H9 (cell line): ENCODE measurements at regions not wholly inside any gene's neighbourhood (a gene's known extent, or its start where the extent isn't known, plus 50 kb on each side); places are given as distances from the start of the nearest gene placed in this dataset.

Experiments
- DNase-seq: peaks from one replicate; pipeline ENCODE4 v3.0.0-alpha.2; 2017
- H2AFZ ChIP-seq: one replicate; pipeline ENCODE4 v1.6.1; 2013; ENCODE audit warnings: mild to moderate bottlenecking, low read length, control low read depth, moderate library complexity
- H2AK5ac ChIP-seq: 2 replicates; pipeline ENCODE4 v1.6.1; 2013; ENCODE audit warnings: low read length, control low read depth, mixed read lengths; ENCODE audit not compliant: insufficient read length
- H2BK120ac ChIP-seq: one replicate; pipeline ENCODE4 v1.6.1; 2013; ENCODE audit warnings: low read depth, mild to moderate bottlenecking, low read length, control low read depth, inconsistent platforms; ENCODE audit not compliant: poor library complexity, severe bottlenecking
- H2BK12ac ChIP-seq: 2 replicates; pipeline ENCODE4 v1.6.1; 2013; ENCODE audit warnings: low read length, control low read depth, mixed read lengths, low read depth; ENCODE audit not compliant: insufficient read length
- H2BK15ac ChIP-seq: 2 replicates; pipeline ENCODE4 v1.6.1; 2013; ENCODE audit warnings: low read depth, low read length, control low read depth
- H2BK20ac ChIP-seq: one replicate; pipeline ENCODE4 v1.6.1; 2013; ENCODE audit warnings: low read depth, mild to moderate bottlenecking, low read length, control low read depth, inconsistent platforms; ENCODE audit not compliant: poor library complexity, severe bottlenecking
- H2BK5ac ChIP-seq: 2 replicates; pipeline ENCODE4 v1.6.1; 2013; ENCODE audit warnings: low read length, control low read depth, mixed read lengths; ENCODE audit not compliant: insufficient read length
- H3K14ac ChIP-seq: 2 replicates; pipeline ENCODE4 v1.6.1; 2013; ENCODE audit warnings: low read length, control low read depth; ENCODE audit not compliant: insufficient read depth
- H3K18ac ChIP-seq: 2 replicates; pipeline ENCODE4 v1.6.1; 2013; ENCODE audit warnings: low read depth, mild to moderate bottlenecking, mixed read lengths, low read length, control low read depth; ENCODE audit not compliant: insufficient read length
- H3K23ac ChIP-seq: 2 replicates; pipeline ENCODE4 v1.6.1; 2013; ENCODE audit warnings: low read length, control low read depth, mixed read lengths, low read depth; ENCODE audit not compliant: insufficient read length
- H3K23me2 ChIP-seq: 2 replicates; pipeline ENCODE4 v1.6.1; 2013; ENCODE audit warnings: low read depth, mild to moderate bottlenecking, mixed read lengths, low read length, control low read depth; ENCODE audit not compliant: insufficient read length, poor library complexity, severe bottlenecking
- H3K27ac ChIP-seq: 2 replicates; pipeline ENCODE4 v1.5.1; 2013; ENCODE audit warnings: low read length, control low read depth, mixed read lengths, low read depth; ENCODE audit not compliant: insufficient read length
- H3K27me3 ChIP-seq: 2 replicates; pipeline ENCODE4 v1.6.1; 2013; ENCODE audit warnings: low read length, control low read depth, inconsistent platforms; ENCODE audit not compliant: insufficient read depth
- H3K4ac ChIP-seq: 2 replicates; pipeline ENCODE4 v1.6.1; 2013; ENCODE audit warnings: low read depth, mild to moderate bottlenecking, control low read depth, inconsistent platforms, low read length, moderate library complexity
- H3K4me1 ChIP-seq: 2 replicates; pipeline ENCODE4 v1.6.1; 2013; ENCODE audit warnings: low read length, control low read depth, inconsistent platforms; ENCODE audit not compliant: insufficient read depth
- H3K4me2 ChIP-seq: 2 replicates; pipeline ENCODE4 v1.6.1; 2013; ENCODE audit warnings: low read length, control low read depth, mixed read lengths; ENCODE audit not compliant: insufficient read length, insufficient read depth
- H3K56ac ChIP-seq: 2 replicates; pipeline ENCODE4 v1.6.1; 2013; ENCODE audit warnings: low read depth, mild to moderate bottlenecking, mixed read lengths, low read length, control low read depth; ENCODE audit not compliant: insufficient read length
- H3K79me1 ChIP-seq: 2 replicates; pipeline ENCODE4 v1.6.1; 2013; ENCODE audit warnings: low read depth, mild to moderate bottlenecking, moderate library complexity, low read length, control low read depth, inconsistent platforms; ENCODE audit not compliant: insufficient read depth, poor library complexity, severe bottlenecking
- H3K79me2 ChIP-seq: 2 replicates; pipeline ENCODE4 v1.6.1; 2013; ENCODE audit warnings: low read length, control low read depth, inconsistent platforms; ENCODE audit not compliant: insufficient read depth
- H3K9ac ChIP-seq: 2 replicates; pipeline ENCODE4 v1.6.1; 2013; ENCODE audit warnings: low read length, control low read depth, mixed read lengths; ENCODE audit not compliant: insufficient read length; ENCODE audit errors: extremely low read depth
- H3K9me3 ChIP-seq: one replicate; pipeline ENCODE4 v1.6.1; 2013; ENCODE audit warnings: low read depth, low read length, inconsistent platforms; ENCODE audit not compliant: control insufficient read depth
- H3T11ph ChIP-seq: one replicate; pipeline ENCODE4 v1.6.1; 2013; ENCODE audit warnings: mild to moderate bottlenecking, low read length, control low read depth, inconsistent platforms
- H4K20me1 ChIP-seq: one replicate; pipeline ENCODE4 v1.6.1; 2013; ENCODE audit not compliant: control insufficient read depth, insufficient read length, insufficient read depth
- H4K5ac ChIP-seq: 2 replicates; pipeline ENCODE4 v1.6.1; 2013; ENCODE audit warnings: low read depth, mild to moderate bottlenecking, mixed read lengths, low read length, control low read depth; ENCODE audit not compliant: insufficient read length
- H4K8ac ChIP-seq: replicated peaks from 2 replicates; pipeline ENCODE4 v1.6.1; 2013; ENCODE audit warnings: low read length, control low read depth, mixed read lengths, low read depth; ENCODE audit not compliant: insufficient read length
- H4K91ac ChIP-seq: 2 replicates; pipeline ENCODE4 v1.6.1; 2013; ENCODE audit warnings: low read depth, mild to moderate bottlenecking, moderate library complexity, mixed read lengths, low read length, control low read depth; ENCODE audit not compliant: insufficient read length
- H3K27ac Mint-ChIP-seq, 3 experiments: 2 replicates in 2 of 3; 3 replicates in 1 of 3; pipeline ENCODE4 v1.8.0; 2020 to 2021; ENCODE audit warnings: mixed read lengths in 3 of 3, mild to moderate bottlenecking in 1 of 3, moderate library complexity in 1 of 3
- H3K27me3 Mint-ChIP-seq: 2 replicates; pipeline ENCODE4 v1.8.0; 2021; ENCODE audit warnings: low read depth, mild to moderate bottlenecking, moderate library complexity, mixed read lengths
- H3K36me3 Mint-ChIP-seq, 3 experiments: 2 replicates in 2 of 3; 3 replicates in 1 of 3; pipeline ENCODE4 v1.8.0; 2020 to 2021; ENCODE audit warnings: low read depth in 3 of 3, mixed read lengths in 3 of 3; ENCODE audit not compliant: insufficient read depth in 1 of 3
- H3K4me1 Mint-ChIP-seq, 2 experiments: 2 replicates each; pipeline ENCODE4 v1.8.0; 2020; ENCODE audit warnings: mixed read lengths in 2 of 2
- H3K4me3 Mint-ChIP-seq, 2 experiments: 2 replicates in 1 of 2; 3 replicates in 1 of 2; pipeline ENCODE4 v1.8.0; 2020 to 2021; ENCODE audit warnings: mild to moderate bottlenecking in 2 of 2, mixed read lengths in 2 of 2, moderate library complexity in 1 of 2
- H3K9me3 Mint-ChIP-seq, 2 experiments: 2 replicates in 1 of 2; 3 replicates in 1 of 2; pipeline ENCODE4 v1.8.0; 2020; ENCODE audit warnings: mild to moderate bottlenecking in 2 of 2, mixed read lengths in 2 of 2, moderate library complexity in 1 of 2
- CTCF ChIP-seq: fragments of 200-600 bp; sonication (generic); conservative IDR thresholded peaks from 3 replicates; pipeline ENCODE4 v1.8.0; 2021; ENCODE audit warnings: antibody characterized with exemption, mild to moderate bottlenecking
- WGBS: extraction: QIAGEN DNeasy Blood & Tissue Kit; methylation state at CpG from one replicate; pipeline ENCODE4 v1.1.7; 2013; ENCODE audit warnings: missing lambda C conversion rate, low lambda C conversion rate, mixed read lengths; ENCODE audit not compliant: insufficient read length; ENCODE audit errors: extremely low coverage; 5-methylcytosine and 5-hydroxymethylcytosine counted together

- Histone ChIP-seq H3K23ac (no peak overlapping the region), H2AK5ac (no peak overlapping the region), H4K20me1 (no peaks in the 10 kb centered on the region), H3K4ac (no peak overlapping the region), H4K5ac (no peak overlapping the region), H3K4me1 (no peaks in the 10 kb centered on the region), H3K27me3 (no peaks in the 10 kb centered on the region), H2BK5ac (no peak overlapping the region), H3K9me3 (no peaks in the 10 kb centered on the region), H3K9ac (no peak overlapping the region), H2BK12ac (no peak overlapping the region), H3K56ac (no peak overlapping the region), H3K79me1 (no peaks in the 10 kb centered on the region), H4K91ac (no peak overlapping the region), H3K27ac (no peak overlapping the region), H4K8ac (no peak overlapping the region), H2AFZ (no peak overlapping the region), H3K79me2 (no peaks in the 10 kb centered on the region), H3T11ph (no peak overlapping the region), H2BK120ac (no peak overlapping the region), H3K23me2 (no peaks in the 10 kb centered on the region), H2BK20ac (no peak overlapping the region), H3K4me2 (no peak overlapping the region), H2BK15ac (no peak overlapping the region), H3K14ac (no peak overlapping the region), H3K18ac (no peak overlapping the region)
- DNase-seq = no peak
- Mint-ChIP-seq H3K36me3 (no peaks in the 10 kb centered on the region; a peak in 1 of 7 replicates), H3K4me1 (peaks cover 0 to 2% of the 10 kb centered on the region in 2 experiments; a peak in 2 of 4 replicates), H3K9me3 (no peaks in the 10 kb centered on the region), H3K27me3 (no peaks in the 10 kb centered on the region), H3K4me3 (no peak overlapping the region), H3K27ac (no peak overlapping the region)
- no CpG with 5 or more reads among the region's 1 CpG for WGBS
- no peak for TF ChIP-seq CTCF
These were observed 215.6 kb downstream of the ESM1 start for GRCh38 chr5:54769746-54770145.
